NB4 (cell line): ENCODE measurements at regions not wholly inside any gene's neighbourhood (a gene's known extent, or its start where the extent isn't known, plus 50 kb on each side); places are given as distances from the start of the nearest gene placed in this dataset.

Experiments
- DNase-seq: peaks from one replicate; pipeline ENCODE4 v3.0.0; 2010; ENCODE audit warnings: low read depth
- H3K4me3 ChIP-seq: one replicate; pipeline ENCODE4 v1.5.1; 2011; ENCODE audit warnings: mild to moderate bottlenecking, low read depth, low read length, moderate library complexity
- CTCF ChIP-seq: IDR thresholded peaks from one replicate; pipeline ENCODE4 v1.5.1; 2012; ENCODE audit warnings: low read depth, low read length
- MAX ChIP-seq: IDR thresholded peaks from 2 replicates; pipeline ENCODE4 v1.6.1; 2011; ENCODE audit warnings: low read depth, low read length
- MYC ChIP-seq: IDR thresholded peaks from 2 replicates; pipeline ENCODE4 v1.6.1; 2011; ENCODE audit warnings: low read depth, low read length
- POLR2A ChIP-seq: IDR thresholded peaks from 2 replicates; pipeline ENCODE4 v1.6.1; 2011; ENCODE audit warnings: mild to moderate bottlenecking; ENCODE audit not compliant: insufficient read length; ENCODE audit errors: extremely low read depth

DNA sequence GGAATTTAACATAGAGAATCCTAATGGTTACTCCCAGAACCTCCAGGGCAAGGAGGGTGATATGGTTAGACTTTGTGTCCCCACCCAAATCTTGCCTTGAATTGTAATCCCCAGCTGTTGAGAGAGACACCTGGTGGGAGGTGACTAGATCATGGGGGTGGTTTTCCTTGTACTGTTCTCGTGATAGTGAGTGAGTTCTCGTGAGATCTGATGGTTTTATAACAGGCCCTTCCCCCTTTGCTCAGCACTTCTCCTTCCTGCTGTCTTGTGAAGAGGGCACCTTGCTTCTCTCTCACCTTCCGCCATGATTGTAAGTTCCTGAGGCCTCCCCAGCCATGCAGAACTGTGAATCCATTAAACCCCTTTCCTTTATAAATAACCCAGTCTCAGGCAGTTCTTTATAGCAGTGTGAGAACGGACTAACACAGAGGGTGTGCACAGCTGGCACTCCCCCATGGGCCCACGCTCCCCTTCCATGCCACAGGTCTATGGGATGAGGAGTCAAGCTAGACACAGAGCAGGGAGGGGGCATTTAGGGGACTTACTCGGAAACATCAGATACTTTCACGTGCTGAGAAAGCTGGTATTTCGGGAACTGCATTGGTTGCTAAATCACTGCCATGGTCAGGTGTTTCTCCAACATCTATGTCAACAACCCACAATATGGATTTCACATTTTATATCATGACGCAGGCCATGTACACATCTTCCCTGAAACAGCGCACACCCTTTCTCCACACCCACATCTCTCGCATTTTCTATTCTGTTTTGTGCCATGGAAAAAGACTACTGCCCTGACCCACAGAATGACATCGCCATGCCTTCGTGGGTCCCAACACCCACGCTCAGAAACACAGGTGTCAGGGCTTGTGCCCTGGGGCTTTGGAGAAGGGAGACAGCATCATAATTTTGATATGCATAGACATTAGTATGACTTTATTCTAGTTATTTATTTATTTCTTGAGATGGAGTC is 199.1 kb upstream of the GSE1 start:
- no peak overlapping the region for H3K4me3 ChIP-seq
- TF ChIP-seq MYC (no peak), POLR2A (no peak), MAX (no peak), CTCF (no peak)
- no peak for DNase-seq

GRCh38 chr16:85415196-85416090 is 197.7 kb upstream of the GSE1 start:
- DNase-seq: no peak
- no peak for TF ChIP-seq POLR2A
- no peak for TF ChIP-seq MYC
- TF ChIP-seq CTCF: no peak
- TF ChIP-seq MAX: no peak

DNA sequence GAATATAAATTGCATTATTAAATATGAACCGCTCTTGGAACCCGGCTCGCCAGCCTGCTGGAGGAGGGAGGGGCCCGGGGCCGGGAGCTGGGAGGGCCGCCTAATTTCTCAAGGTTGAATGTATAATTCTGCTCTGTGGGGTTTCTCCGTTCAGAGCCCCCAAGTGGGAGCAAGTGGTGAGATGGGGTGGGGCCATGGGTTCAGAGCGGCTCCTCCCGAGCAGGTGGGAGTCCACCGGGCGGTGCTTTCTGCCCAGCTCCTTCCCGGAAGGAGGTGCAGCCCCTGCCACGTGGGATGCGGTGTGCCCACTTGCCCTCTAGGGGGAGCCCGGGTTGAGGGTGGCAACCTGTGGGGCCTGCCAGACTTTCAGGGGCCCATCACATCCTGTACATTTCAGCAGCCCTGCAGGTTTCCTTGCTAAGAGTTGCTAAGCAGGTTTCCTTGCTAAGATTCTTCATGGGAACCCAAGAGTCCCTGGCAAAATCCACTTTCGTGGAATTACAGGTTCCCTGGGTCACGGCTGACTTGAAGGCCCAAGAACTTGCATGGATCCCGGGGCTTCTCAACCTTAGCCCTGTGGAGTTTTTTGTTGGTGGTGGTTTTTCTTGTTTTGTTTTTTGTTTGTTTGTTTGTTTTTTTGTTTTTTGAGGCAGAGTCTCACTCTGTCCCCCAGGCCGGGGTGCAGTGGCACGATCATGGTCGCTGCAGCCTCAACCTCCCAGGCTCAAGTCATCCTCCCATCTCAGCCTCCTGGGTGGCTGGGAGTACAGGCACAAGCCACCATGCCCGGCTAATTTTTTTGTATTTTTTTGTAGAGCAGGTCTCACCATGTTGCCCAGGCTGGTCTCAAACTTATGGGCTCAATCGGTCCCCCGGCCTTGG is 196.7 kb upstream of the GSE1 start:
- no peak overlapping the region for H3K4me3 ChIP-seq
- peak; percentile 95 for TF ChIP-seq MYC
- TF ChIP-seq POLR2A: no peak
- peak; percentile 92 for TF ChIP-seq MAX
- peak; percentile 77 for TF ChIP-seq CTCF
- DNase-seq: peak; percentile 81

More at GRCh38 chr16:85415196-85416090, 197.7 kb upstream of the GSE1 start:
- H3K4me3 ChIP-seq: no peak overlapping the region

- TF ChIP-seq MAX (no peak), MYC (no peak), POLR2A (no peak), CTCF (no peak)
- no peak overlapping the region for H3K4me3 ChIP-seq
- no peak for DNase-seq
Observed at GRCh38 chr16:85417156-85417860, 195.8 kb upstream of the GSE1 start.
